GM19240 (cell line): ENCODE measurements at regions not wholly inside any gene's neighbourhood (a gene's known extent, or its start where the extent isn't known, plus 50 kb on each side); places are given as distances from the start of the nearest gene placed in this dataset.
A peak's percentile ranks its signal among the peaks of the same experiment; 100 is the strongest.

ENCODE experiments used
- DNase-seq: peaks from one replicate; pipeline ENCODE4 v3.0.0; 2011; ENCODE audit warnings: low spot score; ENCODE audit not compliant: insufficient read length

DNA sequence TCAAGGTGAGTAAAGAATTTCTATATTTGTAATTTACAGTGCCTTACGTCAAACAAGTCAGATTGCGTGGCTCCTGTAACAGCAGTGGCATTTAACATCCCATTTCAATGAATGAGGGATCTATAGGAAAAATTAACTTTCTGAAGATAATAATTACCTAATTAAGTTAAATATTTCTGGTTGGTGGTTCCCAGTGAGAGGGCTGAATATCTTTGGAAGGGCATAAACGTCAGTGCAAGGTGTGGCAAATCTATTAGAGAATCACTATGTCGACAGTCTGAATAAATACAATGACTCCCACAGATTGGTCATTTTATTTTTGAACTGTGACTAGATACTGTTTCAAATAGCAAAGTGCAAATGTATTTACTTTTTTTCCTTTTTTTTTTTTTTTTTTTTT lies 80.0 kb downstream of the S1PR1 start:
- DNase-seq: no peak

DNA sequence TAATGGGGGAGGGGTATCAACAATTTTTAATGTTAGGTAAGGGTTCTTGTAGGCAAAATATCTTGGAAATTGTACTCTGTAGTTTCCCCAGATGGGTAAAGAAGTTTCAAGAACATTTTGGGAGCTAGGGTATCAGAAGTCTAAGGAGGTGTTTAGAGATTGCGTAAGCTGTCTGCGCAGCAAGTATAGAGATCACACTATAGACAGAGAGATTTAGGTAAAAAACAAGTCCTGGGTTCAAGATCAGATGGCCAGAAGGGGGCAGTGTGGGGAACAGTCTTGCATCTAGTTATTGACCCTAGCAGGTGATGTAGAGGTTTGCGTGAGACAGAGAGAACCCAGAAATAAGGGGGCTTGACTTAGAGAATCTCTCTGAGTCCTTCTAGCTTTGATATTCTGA lies 80.8 kb downstream of the S1PR1 start:
- DNase-seq: no peak

DNA sequence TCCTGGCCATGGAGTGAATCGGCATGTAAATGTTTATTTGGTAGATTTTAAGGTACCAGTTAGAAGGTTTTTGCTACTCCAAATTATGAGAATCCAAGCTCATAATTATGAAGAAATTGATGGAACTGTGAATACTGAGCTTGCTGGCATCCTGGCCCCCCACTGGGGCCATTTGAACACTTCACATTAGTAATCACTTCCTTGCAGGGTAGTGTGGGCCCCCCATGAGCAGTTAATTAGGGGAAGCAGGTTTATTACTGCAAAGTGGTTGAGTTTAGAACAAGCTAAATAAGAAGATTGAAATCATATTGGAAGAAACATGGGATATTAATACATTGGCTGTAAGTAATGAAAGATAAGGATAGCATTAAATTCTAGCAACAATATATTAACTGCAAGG lies 86.7 kb downstream of the S1PR1 start:
- DNase-seq: no peak

DNA sequence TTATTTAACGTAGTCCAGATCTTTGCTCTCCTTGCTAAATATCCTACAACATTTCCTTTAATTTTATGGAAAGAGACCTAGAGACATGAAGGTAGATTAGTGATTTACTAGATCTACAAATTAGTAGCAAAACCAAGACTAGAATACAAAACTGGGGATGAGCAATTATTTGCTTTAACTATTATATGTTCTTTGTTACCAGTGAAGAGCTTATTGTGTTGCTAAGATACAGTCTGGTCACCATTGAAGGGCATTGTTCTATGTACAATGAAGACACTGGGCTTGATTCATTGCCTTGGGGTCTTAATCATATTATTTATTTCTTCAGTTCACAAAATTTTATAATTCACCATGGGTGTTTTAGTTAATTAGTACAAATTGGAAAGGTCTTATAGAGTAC lies 88.3 kb downstream of the S1PR1 start:
- DNase-seq: no peak

DNA sequence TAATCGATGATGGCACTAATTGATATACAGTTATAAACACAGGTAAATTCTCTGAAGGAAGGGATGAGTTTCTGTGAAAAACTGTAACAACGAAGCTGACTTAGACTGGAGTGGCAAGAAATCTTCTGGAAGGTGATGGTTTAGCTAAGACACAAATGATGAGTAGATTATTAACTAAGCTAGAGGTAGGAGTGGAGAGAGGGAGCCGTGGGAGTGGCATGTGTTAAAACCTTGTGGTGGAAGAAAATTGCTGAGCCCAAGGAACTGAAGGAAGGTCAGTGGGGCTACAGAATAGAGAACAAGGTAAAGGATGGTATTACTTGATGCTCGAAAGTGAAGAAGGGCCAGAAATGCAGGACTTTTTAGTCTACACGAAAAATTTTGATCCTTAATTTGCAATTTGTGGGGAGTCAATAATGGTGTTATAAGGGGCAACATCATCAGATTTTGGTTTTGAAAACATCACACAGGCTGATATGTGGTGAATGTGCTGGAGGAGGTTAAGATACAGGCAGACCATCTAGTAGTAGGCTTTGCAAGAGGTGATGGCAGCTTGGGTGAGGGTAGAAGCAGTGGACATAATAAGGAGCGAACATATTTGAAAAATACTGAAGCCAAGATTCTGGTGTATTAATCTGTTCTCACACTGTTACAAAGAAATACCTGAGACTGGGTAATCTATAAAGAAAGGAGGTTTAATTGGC lies 93.8 kb downstream of the S1PR1 start:
- DNase-seq: no peak

DNA sequence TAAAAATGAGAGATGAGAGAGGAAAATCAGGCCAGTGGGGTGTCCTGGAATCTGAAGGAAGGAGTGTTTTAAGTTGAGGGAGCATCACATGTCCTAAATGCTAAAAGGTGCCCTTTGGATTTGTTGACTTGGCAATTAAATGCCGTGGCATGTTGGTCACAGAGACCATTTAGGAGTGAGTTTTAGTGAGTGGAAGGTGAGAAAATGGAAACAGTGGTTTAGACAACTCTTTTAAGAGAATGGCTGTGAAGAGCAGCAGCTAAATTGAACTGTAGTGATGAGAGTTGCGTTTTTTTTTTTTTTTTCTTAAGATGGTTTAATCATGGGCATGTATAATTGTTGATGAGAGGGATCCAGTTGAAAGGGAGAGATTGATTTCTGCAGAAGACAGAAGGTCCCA lies 95.0 kb downstream of the S1PR1 start:
- DNase-seq: no peak

DNA sequence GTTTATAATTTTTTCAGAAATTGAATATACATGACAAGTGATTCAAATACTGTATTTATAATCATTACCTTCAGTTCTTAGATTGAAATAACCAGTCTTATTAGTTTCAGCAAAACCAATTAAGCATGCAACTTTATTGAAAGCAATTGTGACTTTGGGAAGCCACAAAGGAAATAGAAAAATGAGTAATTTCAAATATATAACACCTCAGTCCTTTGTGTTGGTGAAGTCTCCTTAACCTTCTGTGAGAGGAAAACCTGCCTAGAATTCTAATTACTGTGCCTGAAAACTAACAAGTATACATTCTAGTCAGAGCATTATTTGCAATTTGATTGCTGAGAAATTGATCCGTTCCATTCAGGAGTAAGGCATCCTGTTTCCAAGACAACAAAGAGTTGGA lies 95.8 kb downstream of the S1PR1 start:
- DNase-seq: no peak

DNA sequence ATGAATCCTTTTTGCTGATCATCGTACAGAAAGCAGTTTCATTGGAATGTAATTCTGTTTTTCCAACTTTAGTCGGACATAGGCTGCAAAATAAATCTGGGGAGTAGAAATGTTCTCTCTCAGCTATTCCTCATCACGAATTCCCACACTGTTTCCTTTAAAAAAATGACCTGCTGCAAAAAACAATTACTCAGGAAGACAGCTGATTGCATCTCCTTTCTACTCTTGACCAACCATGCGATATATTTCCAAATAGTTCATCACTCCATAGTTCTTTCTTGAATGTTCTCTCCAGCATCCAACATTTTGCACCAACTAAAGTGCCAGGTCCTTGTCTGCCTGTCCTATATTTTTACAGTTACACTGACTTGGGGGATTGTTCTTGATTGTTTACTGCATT lies 96.4 kb downstream of the S1PR1 start:
- no peak for DNase-seq

DNA sequence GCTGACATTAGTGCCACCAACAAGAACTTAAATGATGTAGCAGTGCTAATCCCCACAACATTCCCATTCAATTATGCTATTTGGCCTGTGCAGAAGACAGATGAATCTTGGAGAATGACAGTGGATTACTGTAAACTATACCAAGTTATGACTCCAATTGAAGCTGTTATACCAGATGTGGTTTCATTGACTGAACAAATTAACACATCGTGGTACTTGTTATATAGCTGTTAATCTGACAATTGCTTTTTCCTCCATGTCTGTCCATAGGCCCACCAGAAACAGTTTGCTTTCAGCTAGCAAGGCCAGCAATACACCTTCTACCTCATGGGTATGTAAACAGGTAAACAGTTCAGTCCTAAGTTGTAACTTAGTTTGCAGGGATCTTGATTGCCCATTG lies 101.1 kb downstream of the S1PR1 start:
- no peak for DNase-seq

DNA sequence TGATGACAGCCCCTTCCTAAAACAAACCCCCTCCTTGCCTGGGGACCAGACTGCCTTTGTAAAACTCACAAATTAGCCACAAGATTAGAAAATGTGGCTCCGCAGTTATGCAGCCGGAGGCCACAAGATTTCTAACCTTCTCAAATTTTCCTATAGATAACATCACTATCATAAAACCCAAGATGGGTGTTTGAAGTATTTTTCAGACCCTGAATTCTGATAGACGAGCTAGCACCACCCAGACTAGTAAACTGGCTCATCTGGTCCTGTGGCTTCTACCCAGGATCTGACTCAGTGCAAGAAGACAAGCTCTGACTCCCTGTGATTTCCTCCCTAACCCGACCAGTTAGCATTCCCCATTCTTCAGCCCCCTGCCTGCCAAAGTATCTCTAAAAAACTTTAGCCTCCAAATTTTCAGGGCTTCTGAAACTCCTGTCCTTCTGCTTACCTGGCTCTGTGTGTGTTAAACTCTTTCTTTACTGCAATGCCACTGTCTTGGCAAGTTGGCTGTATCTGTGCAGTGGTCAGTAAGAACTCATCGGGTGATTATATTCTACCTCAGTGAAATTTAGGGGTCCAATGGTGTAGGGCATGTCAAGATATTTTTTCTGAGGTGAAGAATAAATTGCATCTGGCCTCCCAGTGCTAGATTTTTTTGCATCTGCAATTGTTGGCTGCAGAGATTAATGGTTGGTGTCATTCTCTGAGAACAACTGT lies 102.1 kb downstream of the S1PR1 start:
- no peak for DNase-seq

DNA sequence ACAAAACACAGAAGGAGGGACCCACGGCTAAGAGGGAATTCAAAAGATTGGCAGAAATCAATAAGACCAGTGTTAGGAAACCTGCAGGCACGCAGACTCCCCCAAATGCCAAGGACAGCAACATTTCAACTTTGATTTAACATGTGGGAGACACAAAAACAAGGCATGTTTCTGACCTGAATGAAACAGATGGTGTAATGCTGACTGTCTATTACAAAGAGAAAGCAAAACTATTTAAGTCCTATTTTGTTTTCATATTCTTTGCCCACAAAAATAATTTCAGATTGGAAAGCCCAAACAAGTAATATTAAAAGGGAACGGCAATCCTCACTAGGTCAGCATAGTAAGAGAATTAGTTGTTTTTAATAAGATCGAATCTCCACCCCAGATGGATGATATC lies 107.9 kb downstream of the S1PR1 start:
- DNase-seq: no peak

DNA sequence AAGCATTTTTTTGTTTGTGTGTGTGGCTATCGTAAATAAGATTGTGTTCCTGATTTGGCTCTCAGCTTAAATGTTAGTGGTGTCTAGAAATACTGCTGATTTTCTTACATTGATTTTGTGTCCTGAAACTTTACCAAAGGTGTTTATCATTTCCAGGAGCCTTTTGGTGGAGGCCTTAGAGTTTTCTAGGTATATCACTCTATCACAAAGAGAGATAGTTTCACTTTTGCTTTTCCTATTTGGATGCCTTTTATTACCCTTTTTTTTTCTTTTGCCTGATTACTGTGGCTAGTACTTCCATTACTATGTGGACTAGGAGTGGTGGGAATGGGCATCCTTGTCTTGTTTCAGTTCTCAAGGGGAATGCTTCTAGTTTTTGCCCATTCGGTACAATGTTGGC lies 109.6 kb downstream of the S1PR1 start:
- DNase-seq: no peak

DNA sequence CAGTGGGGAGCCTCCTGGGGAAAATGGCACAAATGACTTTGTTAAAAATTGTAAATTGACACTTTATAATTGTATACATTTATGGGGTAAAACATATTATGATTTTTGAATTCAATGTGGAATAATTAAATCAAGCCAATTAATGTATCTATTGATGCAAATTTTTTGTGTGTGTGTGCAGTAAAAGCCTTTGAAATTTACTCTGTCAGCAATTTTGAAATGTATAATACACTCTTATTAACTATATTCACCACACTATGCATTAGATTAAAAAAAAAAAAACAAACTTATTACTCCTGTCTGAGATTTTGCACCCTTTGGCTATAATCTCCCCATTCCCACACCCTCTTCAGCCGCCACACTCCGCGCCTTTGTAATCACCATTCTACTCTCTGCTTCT lies 119.2 kb downstream of the S1PR1 start:
- no peak for DNase-seq

DNA sequence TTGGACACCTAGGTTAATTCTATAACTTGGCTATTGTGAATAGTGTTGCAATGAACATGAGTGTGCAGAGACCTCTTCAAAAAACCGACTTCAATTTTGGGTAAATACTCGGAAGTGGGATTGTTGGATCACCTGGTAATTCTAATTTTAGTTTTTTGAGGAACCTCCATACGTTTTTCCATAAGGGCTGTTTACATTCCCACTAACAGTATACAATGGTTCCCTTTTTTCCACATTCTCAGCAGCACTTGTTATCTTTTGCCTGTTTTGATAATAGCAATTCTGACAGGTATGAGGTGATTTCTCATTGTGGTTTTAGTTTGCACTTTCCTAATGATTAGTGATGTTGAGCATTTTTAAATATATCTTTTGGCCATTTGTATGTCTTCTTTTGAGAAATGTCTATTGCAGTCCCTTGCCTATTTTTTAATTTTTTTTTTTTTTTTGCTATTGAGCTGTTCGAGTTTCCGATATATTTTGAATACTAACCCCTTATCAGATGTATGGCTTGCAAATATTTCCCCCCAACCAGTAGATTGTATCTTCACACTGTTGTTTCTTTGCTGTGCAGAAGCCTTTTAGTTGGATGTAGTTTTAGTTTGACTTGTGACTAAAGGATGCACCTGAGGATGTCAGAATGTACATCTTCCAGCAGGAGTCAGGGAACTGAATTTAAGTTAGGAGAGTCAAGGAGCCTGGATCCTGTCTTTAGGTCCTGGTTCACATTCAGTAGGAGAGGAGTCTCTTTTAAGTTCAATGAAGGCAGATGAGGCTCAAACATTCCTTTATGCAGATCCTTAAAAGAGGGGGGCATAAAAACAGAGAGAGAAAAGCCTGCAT lies 120.0 kb downstream of the S1PR1 start:
- no peak for DNase-seq

DNA sequence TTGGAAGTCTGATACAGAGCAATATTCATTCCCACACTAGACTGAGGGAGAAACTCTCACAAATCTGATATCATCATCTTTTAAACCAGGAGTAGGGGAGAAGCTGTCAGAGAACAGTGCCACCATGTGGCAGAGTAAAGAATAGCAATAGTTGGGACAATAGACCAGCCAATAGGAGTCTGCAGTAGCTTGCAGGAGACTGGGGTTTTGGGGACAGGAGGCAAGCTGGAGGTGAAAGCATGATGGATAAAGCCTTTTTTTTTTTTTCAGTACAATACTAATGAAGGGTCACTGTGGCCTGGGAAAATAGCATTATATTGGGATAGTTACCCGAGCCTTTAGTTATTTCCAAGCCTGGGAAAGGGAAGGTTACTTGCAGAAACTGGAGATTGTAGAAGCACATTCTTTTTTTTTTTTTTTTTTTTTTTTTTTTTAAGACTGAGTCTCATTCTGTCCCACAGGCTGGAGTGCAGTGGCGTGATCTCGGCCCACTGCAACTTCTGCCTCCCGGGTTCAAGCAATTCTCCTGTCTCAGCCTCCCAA lies 120.7 kb downstream of the S1PR1 start:
- peak; percentile 37 for DNase-seq

DNA sequence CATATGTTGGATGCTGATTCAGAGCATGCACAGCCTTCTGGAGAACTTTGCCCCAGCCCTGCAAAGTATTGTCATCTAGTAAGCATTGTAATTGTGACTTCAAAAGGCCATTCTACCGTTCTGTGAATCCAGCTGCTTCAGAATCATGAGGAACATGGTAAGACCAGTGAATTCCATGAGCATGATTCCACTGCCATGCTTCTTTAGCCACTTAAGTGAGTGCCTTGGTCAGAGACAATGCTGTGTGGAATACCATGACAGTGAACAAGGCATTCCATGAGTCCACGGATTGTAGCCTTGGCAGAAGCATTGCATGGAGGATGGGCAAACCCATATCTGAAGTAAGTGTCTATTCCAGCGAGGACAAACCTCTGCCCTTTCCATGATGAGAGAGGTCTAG lies 123.7 kb downstream of the S1PR1 start:
- DNase-seq: no peak

DNA sequence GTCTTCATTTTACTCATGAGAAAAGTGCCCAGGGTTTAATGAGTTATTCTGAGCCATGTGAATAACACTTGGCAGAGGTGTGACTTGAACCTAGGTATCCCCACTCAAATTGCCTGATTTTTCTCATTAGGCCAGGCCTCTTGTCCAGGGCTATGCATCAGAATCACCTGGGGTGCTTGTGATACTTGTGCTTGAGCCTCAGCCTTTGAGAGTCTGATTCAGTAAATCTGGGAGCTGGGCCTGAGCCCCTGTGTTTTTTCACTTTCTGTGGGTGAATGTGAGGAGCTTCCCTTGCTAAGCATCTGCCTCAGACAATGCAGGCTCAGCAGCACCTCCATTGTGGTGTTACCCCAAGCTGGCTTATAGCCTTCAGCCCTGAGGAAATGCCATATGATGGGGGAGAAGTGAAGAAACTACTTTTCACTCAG lies 127.1 kb downstream of the S1PR1 start:
- DNase-seq: no peak

DNA sequence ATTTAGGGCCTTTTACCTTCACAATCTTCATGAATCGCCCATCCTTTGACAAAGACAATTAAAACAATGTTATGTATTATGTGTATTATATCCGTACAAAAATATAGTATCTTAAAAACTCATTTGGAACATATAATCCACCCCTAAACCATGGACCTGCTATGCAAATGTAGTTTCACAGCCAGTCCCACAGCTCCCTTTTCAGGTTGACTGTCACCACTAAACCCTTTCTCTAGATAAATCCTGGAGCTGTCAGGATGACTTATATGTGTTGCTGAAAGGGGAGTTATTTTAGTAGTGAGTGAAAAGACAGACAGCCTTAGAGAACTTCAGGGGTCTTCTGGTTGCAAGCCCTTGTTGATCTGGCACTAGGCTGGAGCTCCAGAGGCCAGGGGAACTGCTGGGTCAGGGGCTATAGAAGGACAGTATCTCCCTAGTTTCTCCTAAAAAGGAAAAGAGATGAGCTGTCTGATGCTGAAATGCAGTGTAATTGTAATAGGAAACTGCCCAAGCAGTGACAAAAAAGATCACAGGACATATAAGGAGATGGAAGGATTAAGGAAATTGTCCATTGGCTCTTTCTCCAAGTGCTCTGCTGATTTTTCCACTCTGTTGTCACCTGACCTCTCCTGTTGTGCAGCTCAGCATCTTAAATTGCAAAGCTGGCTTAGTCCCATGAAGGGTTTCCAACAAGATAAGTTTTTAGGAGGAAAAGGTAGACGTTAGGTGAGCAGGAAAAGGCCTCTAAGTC lies 127.7 kb downstream of the S1PR1 start:
- no peak for DNase-seq

DNA sequence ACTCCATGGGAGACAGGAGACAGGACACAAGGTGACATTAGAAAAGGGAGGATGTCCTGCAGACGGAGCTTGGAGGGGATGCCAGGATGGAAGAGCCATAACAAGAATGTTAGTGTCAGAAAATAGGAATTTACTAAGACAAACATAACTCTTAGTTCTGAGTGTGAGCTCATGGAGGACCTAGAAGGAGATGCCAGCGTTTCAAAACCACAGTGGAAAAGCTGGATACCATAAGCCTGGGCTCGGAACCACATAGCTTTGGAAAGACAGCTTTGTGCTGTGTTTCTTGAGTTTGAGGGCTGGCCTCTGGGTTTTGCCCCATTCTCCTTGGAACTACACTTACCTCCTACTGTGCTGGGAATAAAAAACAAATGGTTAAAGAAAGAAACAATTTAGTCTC lies 128.4 kb downstream of the S1PR1 start:
- DNase-seq: no peak

DNA sequence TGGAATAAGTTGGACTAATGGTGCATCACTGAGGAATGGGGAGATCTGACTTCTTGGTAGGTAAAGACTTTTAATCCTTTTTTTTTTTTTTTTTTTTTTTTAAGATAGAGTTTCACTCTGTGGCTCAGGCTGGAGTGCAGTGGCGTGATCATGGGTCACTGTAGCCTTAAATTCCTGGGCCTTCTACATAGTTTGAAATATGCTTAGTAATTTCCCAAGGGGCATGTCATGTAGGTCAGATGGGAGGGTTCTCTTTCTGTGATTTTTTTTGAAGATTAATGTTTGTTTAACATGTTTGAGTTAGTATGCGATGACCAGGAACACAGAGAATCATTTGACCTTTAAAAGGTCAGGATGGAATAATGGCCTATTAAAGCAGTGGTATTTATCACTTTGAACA lies 129.1 kb downstream of the S1PR1 start:
- no peak for DNase-seq

DNA sequence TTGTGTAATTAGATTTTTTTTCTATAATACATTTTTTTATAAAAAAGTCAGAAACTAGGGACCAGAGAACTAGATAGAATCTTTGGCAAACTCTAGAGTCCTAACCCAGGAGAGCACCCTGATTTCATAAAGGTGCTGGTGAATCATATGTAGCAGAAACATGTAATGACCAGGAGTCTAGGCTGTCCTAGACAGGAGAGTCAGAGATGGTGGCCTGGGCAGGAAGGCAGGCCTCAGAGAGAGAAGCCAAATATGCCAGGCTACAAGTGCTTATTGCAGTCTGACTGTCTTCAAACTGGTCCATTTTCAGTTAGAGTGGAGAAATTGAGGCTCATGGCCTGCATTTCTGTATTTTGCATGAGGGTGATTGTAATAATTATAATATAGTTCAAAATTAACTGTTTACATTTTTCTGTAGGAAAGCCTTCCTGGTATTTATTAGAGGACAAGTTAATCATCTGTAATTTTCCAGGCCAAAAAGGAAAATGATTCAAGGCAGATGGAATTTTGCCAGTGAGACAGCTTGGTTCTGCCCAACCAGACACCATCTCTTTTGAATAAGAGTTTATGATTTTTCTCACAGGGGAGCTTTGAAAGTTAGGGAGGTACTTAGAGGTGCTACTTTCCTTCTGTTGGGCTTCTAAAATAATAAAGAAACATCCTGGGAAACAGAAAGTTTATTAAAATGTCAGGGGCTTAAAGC lies 129.8 kb downstream of the S1PR1 start:
- DNase-seq: no peak
